T-helper 1 cell treated with Interleukin-12 subunit alpha and Interleukin-12 subunit beta and Interleukin-4 antibody, amounts not matched to agents 30 μg/mL and 1 μg/mL, for 36 hours (primary cell): ENCODE measurements at regions not wholly inside any gene's neighbourhood (a gene's known extent, or its start where the extent isn't known, plus 50 kb on each side); places are given as distances from the start of the nearest gene placed in this dataset.

Experiments used
- H3K27ac Mint-ChIP-seq: one replicate; pipeline ENCODE4 v1.8.0; 2021; ENCODE audit warnings: mild to moderate bottlenecking, mixed read lengths
- H3K27me3 Mint-ChIP-seq: one replicate; pipeline ENCODE4 v1.8.0; 2021; ENCODE audit warnings: low read depth, mixed read lengths
- H3K36me3 Mint-ChIP-seq: one replicate; pipeline ENCODE4 v1.8.0; 2021; ENCODE audit warnings: low read depth, mixed read lengths
- H3K4me1 Mint-ChIP-seq: one replicate; pipeline ENCODE4 v1.8.0; 2021; ENCODE audit warnings: low read depth, mixed read lengths
- H3K4me3 Mint-ChIP-seq: one replicate; pipeline ENCODE4 v1.8.0; 2021; ENCODE audit warnings: mild to moderate bottlenecking, moderate library complexity, mixed read lengths
- H3K9me3 Mint-ChIP-seq: one replicate; pipeline ENCODE4 v1.8.0; 2021; ENCODE audit warnings: mixed read lengths

- no peaks in the 10 kb centered on the region for H3K4me1 Mint-ChIP-seq
- H3K36me3 Mint-ChIP-seq = no peaks in the 10 kb centered on the region
- H3K4me3 Mint-ChIP-seq = no peak overlapping the region
- no peaks in the 10 kb centered on the region for H3K27me3 Mint-ChIP-seq
- no peaks in the 10 kb centered on the region for H3K9me3 Mint-ChIP-seq
- H3K27ac Mint-ChIP-seq = no peak overlapping the region
Measured at GRCh38 chr17:26807024-26807423, 486.9 kb upstream of the WSB1 start.

GRCh38 chr17:26809033-26809432, 484.9 kb upstream of the WSB1 start:
- H3K4me1 Mint-ChIP-seq = no peaks in the 10 kb centered on the region
- H3K27ac Mint-ChIP-seq = no peak overlapping the region
- no peaks in the 10 kb centered on the region for H3K27me3 Mint-ChIP-seq
- no peaks in the 10 kb centered on the region for H3K9me3 Mint-ChIP-seq
- H3K4me3 Mint-ChIP-seq = no peak overlapping the region
- no peaks in the 10 kb centered on the region for H3K36me3 Mint-ChIP-seq

DNA sequence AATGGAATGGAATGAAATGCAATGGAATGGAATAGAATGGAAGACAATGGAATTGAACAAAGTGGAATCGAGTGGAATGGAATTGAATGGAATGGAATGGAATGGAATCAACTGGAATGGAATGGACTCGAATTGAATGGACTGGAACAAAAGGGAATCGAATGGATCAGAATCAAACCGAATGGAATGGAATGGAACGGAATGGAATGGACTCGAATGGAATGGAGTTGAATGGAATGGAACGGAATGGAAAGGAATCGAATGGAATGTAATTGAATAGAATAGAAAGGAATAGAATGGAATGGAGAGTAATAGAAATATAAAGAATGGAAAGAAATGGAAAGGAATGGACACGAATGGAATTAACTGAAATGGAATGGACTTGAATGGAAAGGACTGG, 475.2 kb upstream of the WSB1 start:
- H3K4me3 Mint-ChIP-seq = no peak overlapping the region
- no peak overlapping the region for H3K27ac Mint-ChIP-seq
- H3K27me3 Mint-ChIP-seq = no peaks in the 10 kb centered on the region
- H3K9me3 Mint-ChIP-seq = no peaks in the 10 kb centered on the region
- no peaks in the 10 kb centered on the region for H3K36me3 Mint-ChIP-seq
- no peaks in the 10 kb centered on the region for H3K4me1 Mint-ChIP-seq
